Activated gamma-delta T cell treated with Interleukin-2 at 50 U/mL for 16 hours (primary cell): ENCODE measurements at regions not wholly inside any gene's neighbourhood (a gene's known extent, or its start where the extent isn't known, plus 50 kb on each side); places are given as distances from the start of the nearest gene placed in this dataset.

Experiments used
- DNase-seq: peaks from one replicate; pipeline ENCODE4 v3.0.0-alpha.2; 2020

- DNase-seq, result no peak
These were observed 355.6 kb upstream of the THRB start for GRCh38 chr3:24850245-24850644.

GRCh38 chr3:24853685-24854490 is 359.2 kb upstream of the THRB start:
- DNase-seq, result no peak

GRCh38 chr3:24854748-24855147 is 360.1 kb upstream of the THRB start:
- no peak for DNase-seq

GRCh38 chr3:24857945-24858344 is 363.3 kb upstream of the THRB start:
- DNase-seq, result no peak

GRCh38 chr3:24863215-24863614 is 368.6 kb upstream of the THRB start:
- DNase-seq, result no peak

GRCh38 chr3:24867783-24868182 is 373.1 kb upstream of the THRB start:
- DNase-seq, result no peak

GRCh38 chr3:24881239-24881638 is 386.6 kb upstream of the THRB start:
- no peak for DNase-seq

- no peak for DNase-seq
These were observed 391.9 kb upstream of the THRB start for GRCh38 chr3:24886501-24886900.

GRCh38 chr3:24890012-24890411 is 395.4 kb upstream of the THRB start:
- DNase-seq, result no peak

- DNase-seq, result no peak
These were observed 404.7 kb upstream of the THRB start for GRCh38 chr3:24899373-24899772.

GRCh38 chr3:24899901-24900603 is 405.4 kb upstream of the THRB start:
- no peak for DNase-seq

GRCh38 chr3:24905266-24905665 is 410.6 kb upstream of the THRB start:
- no peak for DNase-seq

GRCh38 chr3:24907106-24907505 is 412.5 kb upstream of the THRB start:
- no peak for DNase-seq

GRCh38 chr3:24911076-24911475 is 416.4 kb upstream of the THRB start:
- DNase-seq, result no peak

- no peak for DNase-seq
These were observed 421.0 kb upstream of the THRB start for GRCh38 chr3:24915639-24916038.

GRCh38 chr3:24917908-24918307 is 423.3 kb upstream of the THRB start:
- DNase-seq, result no peak

GRCh38 chr3:24923570-24923969 is 428.9 kb upstream of the THRB start:
- DNase-seq, result no peak

GRCh38 chr3:24929521-24929920 is 434.9 kb upstream of the THRB start:
- DNase-seq, result no peak

GRCh38 chr3:24933401-24933800 is 438.8 kb upstream of the THRB start:
- no peak for DNase-seq

- no peak for DNase-seq
These were observed 441.9 kb upstream of the THRB start for GRCh38 chr3:24936574-24936973.

- no peak for DNase-seq
These were observed 442.6 kb upstream of the THRB start for GRCh38 chr3:24937228-24937627.

GRCh38 chr3:24937780-24938179 is 443.1 kb upstream of the THRB start:
- no peak for DNase-seq

- DNase-seq, result no peak
These were observed 449.3 kb upstream of the THRB start for GRCh38 chr3:24943961-24944360.

- DNase-seq, result no peak
These were observed 450.3 kb upstream of the THRB start for GRCh38 chr3:24944805-24945520.
